Activated CD4-positive, CD25-positive, alpha-beta regulatory T cell (primary cell): ENCODE measurements at regions not wholly inside any gene's neighbourhood (a gene's known extent, or its start where the extent isn't known, plus 50 kb on each side); places are given as distances from the start of the nearest gene placed in this dataset.
A peak's percentile ranks its signal among the peaks of the same experiment; 100 is the strongest.

ENCODE experiments used
- DNase-seq, 4 experiments: peaks; one replicate each; lab custom pipeline; 2025; lab: John Stamatoyannopoulos, UW

GRCh38 chr7:131225619-131226513 is 101.8 kb upstream of the MKLN1 start:
- no peak for DNase-seq

- no peak for DNase-seq
Measured at GRCh38 chr7:131226514-131226865, 101.2 kb upstream of the MKLN1 start.

GRCh38 chr7:131231381-131232220 is 96.1 kb upstream of the MKLN1 start:
- DNase-seq: peak in 2 of 4 experiments; percentile 8 to 15

GRCh38 chr7:131232768-131233167 is 94.9 kb upstream of the MKLN1 start:
- no peak for DNase-seq

GRCh38 chr7:131233193-131233592 is 94.5 kb upstream of the MKLN1 start:
- DNase-seq: no peak

GRCh38 chr7:131234719-131235488 is 92.8 kb upstream of the MKLN1 start:
- no peak for DNase-seq

- peak; percentile 16 to 41 (median 36) for DNase-seq
Measured at GRCh38 chr7:131235489-131236317, 92.0 kb upstream of the MKLN1 start.

GRCh38 chr7:131236318-131236672 is 91.4 kb upstream of the MKLN1 start:
- no peak for DNase-seq

GRCh38 chr7:131238347-131238931 is 89.2 kb upstream of the MKLN1 start:
- DNase-seq: no peak

GRCh38 chr7:131241386-131241785 is 86.3 kb upstream of the MKLN1 start:
- no peak for DNase-seq

GRCh38 chr7:131242123-131242650 is 85.5 kb upstream of the MKLN1 start:
- no peak for DNase-seq

- no peak for DNase-seq
Measured at GRCh38 chr7:131244259-131244852, 83.3 kb upstream of the MKLN1 start.

- no peak for DNase-seq
Measured at GRCh38 chr7:131249003-131249402, 78.7 kb upstream of the MKLN1 start.

GRCh38 chr7:131249483-131249882 is 78.2 kb upstream of the MKLN1 start:
- DNase-seq: no peak

GRCh38 chr7:131250331-131250730 is 77.3 kb upstream of the MKLN1 start:
- no peak for DNase-seq

- no peak for DNase-seq
Measured at GRCh38 chr7:131251371-131251770, 76.3 kb upstream of the MKLN1 start.

GRCh38 chr7:131252976-131253375 is 74.7 kb upstream of the MKLN1 start:
- DNase-seq: no peak

GRCh38 chr7:131254211-131254610 is 73.5 kb upstream of the MKLN1 start:
- DNase-seq: no peak

GRCh38 chr7:131255242-131255641 is 72.4 kb upstream of the MKLN1 start:
- DNase-seq: no peak

- DNase-seq: no peak
Measured at GRCh38 chr7:131261476-131261994, 66.1 kb upstream of the MKLN1 start.
